ENCODE measurements at regions not wholly inside any gene's neighbourhood (a gene's known extent, or its start where the extent isn't known, plus 50 kb on each side); places are given as distances from the start of the nearest gene placed in this dataset.

GRCh38 chr22:27198518-27199035 is 541.2 kb downstream of the MIAT start:
- no peak overlapping the region for H3K4me3 ChIP-seq (ENCODE audit: low read length)
- no peak for TF ChIP-seq CTCF (conservative IDR thresholded peaks at IDR 0.05; ENCODE audit: low read length)
- no peak for DNase-seq (ENCODE audit: low read depth)

- TF ChIP-seq CTCF (conservative IDR thresholded peaks at IDR 0.05; ENCODE audit: low read length): no peak
- no peak for DNase-seq (ENCODE audit: low read depth)
- no peak overlapping the region for H3K4me3 ChIP-seq (ENCODE audit: low read length)
Observed at GRCh38 chr22:27199354-27199753, 542.0 kb downstream of the MIAT start.

- H3K4me3 ChIP-seq (ENCODE audit: low read length): no peak overlapping the region
- no peak for DNase-seq (ENCODE audit: low read depth)
- no peak for TF ChIP-seq CTCF (conservative IDR thresholded peaks at IDR 0.05; ENCODE audit: low read length)
Observed at GRCh38 chr22:27201276-27201675, 543.9 kb downstream of the MIAT start.

- no peak for DNase-seq (ENCODE audit: low read depth)
- H3K4me3 ChIP-seq (ENCODE audit: low read length): no peak overlapping the region
- TF ChIP-seq CTCF (conservative IDR thresholded peaks at IDR 0.05; ENCODE audit: low read length): no peak
Observed at GRCh38 chr22:27201741-27202140, 544.4 kb downstream of the MIAT start.

- no peak overlapping the region for H3K4me3 ChIP-seq (ENCODE audit: low read length)
- TF ChIP-seq CTCF (conservative IDR thresholded peaks at IDR 0.05; ENCODE audit: low read length): no peak
- peak; percentile 32 for DNase-seq (ENCODE audit: low read depth)
Observed at GRCh38 chr22:27203276-27203660, 545.9 kb downstream of the MIAT start.

- H3K4me3 ChIP-seq (ENCODE audit: low read length): no peak overlapping the region
- DNase-seq (ENCODE audit: low read depth): no peak
- no peak for TF ChIP-seq CTCF (conservative IDR thresholded peaks at IDR 0.05; ENCODE audit: low read length)
Observed at GRCh38 chr22:27204280-27204679, 546.9 kb downstream of the MIAT start.

GRCh38 chr22:27204817-27205216 is 547.4 kb downstream of the MIAT start:
- no peak for TF ChIP-seq CTCF (conservative IDR thresholded peaks at IDR 0.05; ENCODE audit: low read length)
- H3K4me3 ChIP-seq (ENCODE audit: low read length): no peak overlapping the region
- DNase-seq (ENCODE audit: low read depth): no peak

Data from AG10803 (cell line).